GM06990 (cell line): ENCODE measurements at regions not wholly inside any gene's neighbourhood (a gene's known extent, or its start where the extent isn't known, plus 50 kb on each side); places are given as distances from the start of the nearest gene placed in this dataset.

Experiments
- DNase-seq: peaks from one replicate; pipeline ENCODE4 v3.0.0-alpha.2; 2011; ENCODE audit not compliant: insufficient read length; ENCODE audit errors: extremely low read depth
- H3K27me3 ChIP-seq: replicated peaks from 2 replicates; pipeline ENCODE4 v1.6.0; 2011; ENCODE audit warnings: low read length; ENCODE audit not compliant: control insufficient read depth, insufficient read depth
- H3K36me3 ChIP-seq: 2 replicates; pipeline ENCODE4 v1.5.1; 2011; ENCODE audit warnings: low read length; ENCODE audit not compliant: control insufficient read depth, insufficient read depth
- H3K4me3 ChIP-seq: replicated peaks from 2 replicates; pipeline ENCODE4 v1.5.1; 2011; ENCODE audit warnings: low read depth, mild to moderate bottlenecking, control low read depth, low read length
- TF ChIP-seq, protein P1 (sequence below): IDR thresholded peaks from 2 replicates; pipeline ENCODE4 v1.5.1; 2011; ENCODE audit warnings: low read length, control low read depth, mild to moderate bottlenecking, inconsistent platforms; ENCODE audit not compliant: insufficient read depth, poor library complexity, severe bottlenecking

GRCh38 chr5:121608826-121609225 lies 242.9 kb upstream of the FTMT start:
- DNase-seq, result no peak

GRCh38 chr5:121624035-121624434 lies 227.6 kb upstream of the FTMT start:
- Histone ChIP-seq H3K27me3 (no peaks in the 10 kb centered on the region), H3K4me3 (no peak overlapping the region), H3K36me3 (no peaks in the 10 kb centered on the region)
- TF ChIP-seq, protein P1, sequence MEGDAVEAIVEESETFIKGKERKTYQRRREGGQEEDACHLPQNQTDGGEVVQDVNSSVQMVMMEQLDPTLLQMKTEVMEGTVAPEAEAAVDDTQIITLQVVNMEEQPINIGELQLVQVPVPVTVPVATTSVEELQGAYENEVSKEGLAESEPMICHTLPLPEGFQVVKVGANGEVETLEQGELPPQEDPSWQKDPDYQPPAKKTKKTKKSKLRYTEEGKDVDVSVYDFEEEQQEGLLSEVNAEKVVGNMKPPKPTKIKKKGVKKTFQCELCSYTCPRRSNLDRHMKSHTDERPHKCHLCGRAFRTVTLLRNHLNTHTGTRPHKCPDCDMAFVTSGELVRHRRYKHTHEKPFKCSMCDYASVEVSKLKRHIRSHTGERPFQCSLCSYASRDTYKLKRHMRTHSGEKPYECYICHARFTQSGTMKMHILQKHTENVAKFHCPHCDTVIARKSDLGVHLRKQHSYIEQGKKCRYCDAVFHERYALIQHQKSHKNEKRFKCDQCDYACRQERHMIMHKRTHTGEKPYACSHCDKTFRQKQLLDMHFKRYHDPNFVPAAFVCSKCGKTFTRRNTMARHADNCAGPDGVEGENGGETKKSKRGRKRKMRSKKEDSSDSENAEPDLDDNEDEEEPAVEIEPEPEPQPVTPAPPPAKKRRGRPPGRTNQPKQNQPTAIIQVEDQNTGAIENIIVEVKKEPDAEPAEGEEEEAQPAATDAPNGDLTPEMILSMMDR, result no peak
- DNase-seq, result no peak

More at GRCh38 chr5:121608826-121609225, 242.9 kb upstream of the FTMT start:
- no peaks in the 10 kb centered on the region for H3K27me3 ChIP-seq
- no peaks in the 10 kb centered on the region for H3K36me3 ChIP-seq
- TF ChIP-seq, protein P1, result no peak
- H3K4me3 ChIP-seq, result no peak overlapping the region

DNA sequence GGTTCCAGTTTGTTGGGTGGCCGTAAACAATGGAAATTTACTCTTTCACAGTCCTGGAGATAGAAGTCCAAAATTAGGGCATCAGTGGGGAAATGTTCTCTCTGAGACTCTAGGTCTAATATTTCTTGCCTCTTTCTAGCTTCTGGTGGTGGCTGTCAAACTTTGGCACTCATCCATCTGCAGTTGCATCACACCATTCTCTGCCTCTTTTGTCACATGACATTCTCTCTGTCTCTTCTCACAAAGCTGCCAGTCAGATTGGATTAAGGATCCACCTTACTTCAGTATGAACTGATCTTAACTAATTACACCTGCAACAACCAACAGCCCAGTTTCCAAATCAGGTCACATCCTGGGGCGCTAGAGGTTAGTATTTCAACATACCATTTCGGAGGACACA lies 222.9 kb upstream of the FTMT start:
- DNase-seq, result no peak
- no peaks in the 10 kb centered on the region for H3K27me3 ChIP-seq

DNA sequence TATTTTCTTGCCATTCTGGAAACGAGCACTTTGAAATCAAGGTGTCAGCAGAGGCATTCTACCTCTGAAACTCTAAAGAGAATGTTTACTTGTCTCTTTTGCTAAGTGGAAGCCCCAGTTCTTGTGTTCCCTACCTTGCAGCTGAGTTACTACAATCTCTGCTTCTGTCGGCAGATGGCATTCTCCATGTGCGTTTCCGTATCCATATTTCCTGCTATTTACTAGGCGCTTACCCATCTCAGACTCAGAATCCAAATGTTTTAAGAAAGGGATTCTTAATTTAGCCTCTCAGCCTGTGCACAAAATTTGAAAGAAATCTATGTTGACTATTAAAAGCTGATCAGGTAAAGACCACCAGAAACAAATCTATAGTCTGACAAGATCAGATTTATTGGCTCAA lies 221.3 kb upstream of the FTMT start:
- Histone ChIP-seq H3K36me3 (no peaks in the 10 kb centered on the region), H3K27me3 (no peaks in the 10 kb centered on the region), H3K4me3 (no peak overlapping the region)
- no peak for DNase-seq
- TF ChIP-seq, protein P1, result no peak

More for the DNA sequence above, 222.9 kb upstream of the FTMT start:
- TF ChIP-seq, protein P1, result no peak
- H3K4me3 ChIP-seq, result no peak overlapping the region
- no peaks in the 10 kb centered on the region for H3K36me3 ChIP-seq

DNA sequence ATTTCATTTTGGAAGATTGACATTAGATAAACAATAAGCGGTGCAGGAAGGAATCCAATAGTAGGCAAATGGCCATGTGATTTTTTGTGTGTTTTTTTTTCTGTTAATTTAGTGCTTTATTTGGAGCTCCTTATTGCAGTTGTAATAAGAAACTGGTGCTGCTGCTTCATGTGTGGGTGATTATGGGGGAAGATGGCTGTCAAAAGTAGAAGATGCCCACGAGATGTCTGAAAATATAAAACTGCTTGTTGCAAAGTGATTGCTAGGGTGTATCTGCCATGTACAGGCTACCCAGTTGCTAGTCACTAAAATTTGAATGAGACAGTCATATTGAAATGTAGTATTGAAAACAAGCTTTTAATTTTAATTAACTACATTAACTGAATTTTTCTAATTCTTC lies 216.7 kb upstream of the FTMT start:
- TF ChIP-seq, protein P1, result no peak

GRCh38 chr5:121638126-121638525 lies 213.6 kb upstream of the FTMT start:
- TF ChIP-seq, protein P1, result no peak
- Histone ChIP-seq H3K4me3 (no peak overlapping the region), H3K27me3 (no peaks in the 10 kb centered on the region), H3K36me3 (no peaks in the 10 kb centered on the region)
- DNase-seq, result no peak

More for the DNA sequence above, 216.7 kb upstream of the FTMT start:
- no peak for DNase-seq
- Histone ChIP-seq H3K4me3 (no peak overlapping the region), H3K27me3 (no peaks in the 10 kb centered on the region), H3K36me3 (no peaks in the 10 kb centered on the region)
